ENCODE measurements at regions not wholly inside any gene's neighbourhood (a gene's known extent, or its start where the extent isn't known, plus 50 kb on each side); places are given as distances from the start of the nearest gene placed in this dataset.
"Not testable (repeated sequence)": the region's sequence is repeated elsewhere in the genome, so short reads cannot be mapped to it uniquely, and the experiment has no call there.

DNA sequence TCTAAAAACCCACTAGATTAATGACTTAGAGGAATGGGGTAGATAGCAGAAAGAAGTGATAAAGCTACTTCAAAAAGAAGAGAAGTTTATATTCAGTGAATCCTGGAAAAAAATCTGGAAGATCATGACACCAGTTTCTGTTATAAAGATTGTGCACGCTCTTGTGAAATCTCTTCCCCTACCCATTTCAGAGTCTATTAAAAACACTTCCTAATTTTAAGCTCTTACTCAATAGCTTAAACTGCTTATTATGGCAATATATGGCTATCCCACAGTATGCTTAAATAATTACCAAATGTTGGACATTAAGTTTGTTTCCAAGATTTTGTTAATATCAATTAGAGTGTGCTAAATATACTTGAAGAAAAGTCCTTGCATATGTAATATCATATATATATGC is 585.3 kb upstream of the MAN1A1 start:
- no peak overlapping the region for H3K4me3 ChIP-seq (ENCODE audit: low read depth in 2 of 2, low read length in 2 of 2)
- ChIA-PET POLR2A (no interaction called here), CTCF (no interaction called here)
- H3K9me3 ChIP-seq (ENCODE audit: control insufficient read depth, insufficient read depth, low read depth, low read length), result no peaks in the 10 kb centered on the region; the same call in 1 of the 2 replicates
- no peaks in the 10 kb centered on the region for H3K27me3 ChIP-seq (ENCODE audit: control insufficient read depth, insufficient read depth, low read length)
- no peaks in the 10 kb centered on the region for H3K4me1 ChIP-seq (ENCODE audit: control insufficient read depth, insufficient read depth, low read length)
- in situ Hi-C loops (cut with HindIII; ENCODE audit: low pct_unique_long_range_greater_than_20kb, low sequenced_read_pairs) (no loop called here), intact Hi-C loops (cut with micrococcal nuclease; ENCODE audit: unreplicated experiment) (no loop called here)
- ATAC-seq, result no peak
- no peaks in the 10 kb centered on the region for H3K36me3 ChIP-seq (ENCODE audit: control insufficient read depth, insufficient read depth, low read length)
- TF ChIP-seq POLR2AphosphoS5 (IDR thresholded peaks at IDR 0.05; ENCODE audit: low read depth, low read length) (no peak), TCF7L2 (IDR thresholded peaks at IDR 0.05; ENCODE audit: low read depth, low read length) (no peak), SIN3A (IDR thresholded peaks at IDR 0.05; ENCODE audit: borderline replicate concordance, insufficient read depth, low read depth, low read length) (no peak), REST (IDR thresholded peaks at IDR 0.05; ENCODE audit: insufficient read depth in 1 of 2, low read depth in 2 of 2, low read length in 1 of 2) (no peak)
- TF ChIP-seq, protein P1, sequence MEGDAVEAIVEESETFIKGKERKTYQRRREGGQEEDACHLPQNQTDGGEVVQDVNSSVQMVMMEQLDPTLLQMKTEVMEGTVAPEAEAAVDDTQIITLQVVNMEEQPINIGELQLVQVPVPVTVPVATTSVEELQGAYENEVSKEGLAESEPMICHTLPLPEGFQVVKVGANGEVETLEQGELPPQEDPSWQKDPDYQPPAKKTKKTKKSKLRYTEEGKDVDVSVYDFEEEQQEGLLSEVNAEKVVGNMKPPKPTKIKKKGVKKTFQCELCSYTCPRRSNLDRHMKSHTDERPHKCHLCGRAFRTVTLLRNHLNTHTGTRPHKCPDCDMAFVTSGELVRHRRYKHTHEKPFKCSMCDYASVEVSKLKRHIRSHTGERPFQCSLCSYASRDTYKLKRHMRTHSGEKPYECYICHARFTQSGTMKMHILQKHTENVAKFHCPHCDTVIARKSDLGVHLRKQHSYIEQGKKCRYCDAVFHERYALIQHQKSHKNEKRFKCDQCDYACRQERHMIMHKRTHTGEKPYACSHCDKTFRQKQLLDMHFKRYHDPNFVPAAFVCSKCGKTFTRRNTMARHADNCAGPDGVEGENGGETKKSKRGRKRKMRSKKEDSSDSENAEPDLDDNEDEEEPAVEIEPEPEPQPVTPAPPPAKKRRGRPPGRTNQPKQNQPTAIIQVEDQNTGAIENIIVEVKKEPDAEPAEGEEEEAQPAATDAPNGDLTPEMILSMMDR (IDR thresholded peaks at IDR 0.05), result no peak
- H3K27ac ChIP-seq (ENCODE audit: low read length), result no peak overlapping the region
- BruUV-seq (replicated peaks), result no TSS peak
- no peak for DNase-seq (ENCODE audit: low read depth, low spot score)

GRCh38 chr6:119929121-119929520 is 579.6 kb upstream of the MAN1A1 start:
- intact Hi-C loops (cut with micrococcal nuclease; ENCODE audit: unreplicated experiment) (no loop called here), in situ Hi-C loops (cut with HindIII; ENCODE audit: low pct_unique_long_range_greater_than_20kb, low sequenced_read_pairs) (no loop called here)
- CTCF ChIA-PET, result no interaction called here
- BruUV-seq (replicated peaks), result no TSS peak
- Histone ChIP-seq H3K9me3 (ENCODE audit: control insufficient read depth, insufficient read depth, low read depth, low read length) (no peaks in the 10 kb centered on the region; the same call in 1 of the 2 replicates), H3K36me3 (ENCODE audit: control insufficient read depth, insufficient read depth, low read length) (no peaks in the 10 kb centered on the region), H3K27me3 (ENCODE audit: control insufficient read depth, insufficient read depth, low read length) (no peaks in the 10 kb centered on the region), H3K4me3 (ENCODE audit: low read depth in 2 of 2, low read length in 2 of 2) (no peak overlapping the region), H3K27ac (ENCODE audit: low read length) (no peak overlapping the region), H3K4me1 (ENCODE audit: control insufficient read depth, insufficient read depth, low read length) (no peaks in the 10 kb centered on the region)
- POLR2A ChIA-PET, result no interaction called here
- ATAC-seq (no peak), DNase-seq (ENCODE audit: low read depth, low spot score) (no peak)
- TF ChIP-seq REST (IDR thresholded peaks at IDR 0.05; ENCODE audit: insufficient read depth in 1 of 2, low read depth in 2 of 2, low read length in 1 of 2) (no peak), SIN3A (IDR thresholded peaks at IDR 0.05; ENCODE audit: borderline replicate concordance, insufficient read depth, low read depth, low read length) (no peak), POLR2AphosphoS5 (IDR thresholded peaks at IDR 0.05; ENCODE audit: low read depth, low read length) (no peak), TCF7L2 (IDR thresholded peaks at IDR 0.05; ENCODE audit: low read depth, low read length) (no peak)
- TF ChIP-seq, protein P1 (IDR thresholded peaks at IDR 0.05), result no peak

DNA sequence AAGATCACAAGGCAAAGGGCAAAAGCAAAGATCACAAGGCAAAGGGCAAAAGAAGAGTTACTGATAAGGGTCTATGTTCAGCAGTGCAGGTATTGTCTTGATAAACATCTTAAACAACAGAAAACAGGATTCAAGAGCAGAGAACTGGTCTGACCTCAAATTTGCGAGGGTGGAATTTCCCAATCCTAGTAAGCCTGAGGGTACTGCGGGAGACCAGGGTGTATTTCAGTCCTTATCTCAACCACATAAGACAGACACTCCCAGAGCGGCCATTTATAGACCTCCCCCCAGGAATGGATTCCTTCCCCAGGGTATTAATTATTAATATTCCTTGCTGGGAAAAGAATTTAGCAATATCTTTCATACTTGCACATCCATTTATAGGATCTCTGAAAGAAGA is 575.3 kb upstream of the MAN1A1 start:
- in situ Hi-C loops (cut with HindIII; ENCODE audit: low pct_unique_long_range_greater_than_20kb, low sequenced_read_pairs); H3K9me3 ChIP-seq (ENCODE audit: control insufficient read depth, insufficient read depth, low read depth, low read length); H3K4me1 ChIP-seq (ENCODE audit: control insufficient read depth, insufficient read depth, low read length); H3K27ac ChIP-seq (ENCODE audit: low read length); POLR2A ChIA-PET; H3K27me3 ChIP-seq (ENCODE audit: control insufficient read depth, insufficient read depth, low read length); DNase-seq (ENCODE audit: low read depth, low spot score); CTCF ChIA-PET; ATAC-seq; H3K36me3 ChIP-seq (ENCODE audit: control insufficient read depth, insufficient read depth, low read length); H3K4me3 ChIP-seq (ENCODE audit: low read depth in 2 of 2, low read length in 2 of 2); intact Hi-C loops (cut with micrococcal nuclease; ENCODE audit: unreplicated experiment); BruUV-seq (replicated peaks): not testable (repeated sequence)
